Skeletal muscle tissue (tissue), 3 donors: ENCODE measurements at regions not wholly inside any gene's neighbourhood (a gene's known extent, or its start where the extent isn't known, plus 50 kb on each side); places are given as distances from the start of the nearest gene placed in this dataset.
"Not testable (repeated sequence)": the region's sequence is repeated elsewhere in the genome, so short reads cannot be mapped to it uniquely, and the experiment has no call there.

ENCODE experiments used
- H3K27ac ChIP-seq: one replicate; pipeline ENCODE4 v1.7.0; 2013; ENCODE audit warnings: mild to moderate bottlenecking, low read depth, low read length, inconsistent platforms
- H3K27me3 ChIP-seq, 3 donors: one replicate each; pipeline ENCODE4 v1.7.0; 2013; ENCODE audit warnings: low read length in 3 of 3; ENCODE audit not compliant: control insufficient read depth in 3 of 3, insufficient read depth in 3 of 3
- H3K36me3 ChIP-seq, 3 donors: one replicate each; pipeline ENCODE4 v1.7.0; 2013; ENCODE audit warnings: low read length in 3 of 3; ENCODE audit not compliant: control insufficient read depth in 3 of 3, insufficient read depth in 3 of 3
- H3K4me1 ChIP-seq, 3 donors: one replicate each; pipeline ENCODE4 v1.7.0; 2013; ENCODE audit warnings: low read length in 3 of 3, mild to moderate bottlenecking in 3 of 3; ENCODE audit not compliant: control insufficient read depth in 3 of 3, insufficient read depth in 3 of 3
- H3K4me3 ChIP-seq, 3 donors: one replicate each; pipeline ENCODE4 v1.7.0; 2013; ENCODE audit warnings: low read length in 3 of 3
- H3K9ac ChIP-seq, 3 donors: one replicate each; pipeline ENCODE4 v1.7.0; 2013; ENCODE audit warnings: low read length in 3 of 3, mild to moderate bottlenecking in 3 of 3, moderate library complexity in 2 of 3, low read depth in 1 of 3
- H3K9me3 ChIP-seq, 3 donors: one replicate each; pipeline ENCODE4 v1.7.0; 2013; ENCODE audit warnings: low read length in 3 of 3; ENCODE audit not compliant: control insufficient read depth in 3 of 3
- donor health status: Osteomylitis.

DNA sequence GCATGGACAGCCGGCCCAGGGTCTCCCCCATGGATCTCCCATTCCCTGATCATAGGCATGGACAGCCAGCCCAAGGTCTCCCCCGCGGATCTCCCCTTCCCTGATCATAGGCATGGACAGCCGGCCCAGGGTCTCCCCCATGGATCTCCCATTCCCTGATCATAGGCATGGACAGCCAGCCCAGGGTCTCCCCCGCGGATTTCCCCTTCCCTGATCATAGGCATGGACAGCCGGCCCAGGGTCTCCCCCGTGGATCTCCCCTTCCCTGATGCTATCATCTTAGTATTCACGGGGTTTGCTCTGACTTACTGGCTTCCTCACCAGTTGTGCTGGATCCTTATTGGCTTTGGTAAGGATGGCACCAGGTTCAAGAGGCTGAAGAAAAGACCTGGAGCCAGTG lies 769.4 kb upstream of the TPTE start:
- not testable (repeated sequence) for H3K36me3 ChIP-seq, H3K27ac ChIP-seq, H3K27me3 ChIP-seq, H3K4me3 ChIP-seq, H3K4me1 ChIP-seq, H3K9me3 ChIP-seq, H3K9ac ChIP-seq

DNA sequence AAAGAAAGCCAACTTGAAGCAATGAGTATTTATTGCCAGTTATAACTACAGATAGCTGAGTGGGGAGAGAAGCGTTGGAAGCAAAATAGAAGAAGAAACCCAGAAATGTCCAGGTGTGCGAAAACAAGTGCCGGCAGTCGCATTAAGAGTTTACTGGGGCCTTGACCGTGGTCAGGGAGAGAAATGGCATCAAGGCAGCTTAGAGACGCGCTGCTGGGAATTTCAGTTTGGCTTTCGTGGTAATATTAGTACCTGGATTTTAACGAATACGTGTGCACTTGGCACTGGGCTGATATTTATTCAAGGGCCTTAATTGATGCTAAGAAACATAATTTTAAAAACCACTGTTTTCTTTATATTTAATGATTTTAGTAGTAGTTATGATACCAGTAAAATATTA lies 767.9 kb upstream of the TPTE start:
- not testable (repeated sequence) for H3K4me1 ChIP-seq, H3K36me3 ChIP-seq, H3K27me3 ChIP-seq, H3K27ac ChIP-seq, H3K9ac ChIP-seq, H3K9me3 ChIP-seq, H3K4me3 ChIP-seq

- no peaks in the 10 kb centered on the region for H3K27me3 ChIP-seq
- H3K27ac ChIP-seq = no peak overlapping the region
- H3K4me3 ChIP-seq = no peak overlapping the region
- H3K36me3 ChIP-seq = no peaks in the 10 kb centered on the region
- no peak overlapping the region for H3K9ac ChIP-seq
- H3K4me1 ChIP-seq = no peaks in the 10 kb centered on the region
- peaks cover 2 to 6% (median 6%) of the 10 kb centered on the region in 3 donors for H3K9me3 ChIP-seq
Measured at GRCh38 chr21:9753943-9754342, 767.4 kb upstream of the TPTE start.

DNA sequence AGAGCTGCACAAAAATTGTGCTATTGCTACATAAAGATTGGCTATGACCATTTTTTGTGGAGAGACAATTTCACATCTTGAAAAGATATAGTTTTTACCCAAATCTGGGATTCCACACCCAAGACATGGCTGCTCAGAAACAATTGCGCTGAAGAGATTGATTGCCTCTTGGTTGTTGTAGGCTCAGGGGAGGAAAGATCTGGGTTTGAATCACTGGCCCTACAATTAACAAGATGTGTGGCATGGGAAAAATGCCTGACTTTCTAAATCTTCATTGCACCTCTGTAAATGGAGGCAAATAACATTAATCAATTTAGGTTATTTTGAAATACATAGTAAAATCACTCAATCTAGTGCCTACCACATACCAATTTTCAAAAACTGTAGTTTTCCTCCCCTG lies 766.9 kb upstream of the TPTE start:
- not testable (repeated sequence) for H3K36me3 ChIP-seq, H3K27ac ChIP-seq, H3K4me3 ChIP-seq, H3K27me3 ChIP-seq, H3K9ac ChIP-seq, H3K9me3 ChIP-seq, H3K4me1 ChIP-seq

DNA sequence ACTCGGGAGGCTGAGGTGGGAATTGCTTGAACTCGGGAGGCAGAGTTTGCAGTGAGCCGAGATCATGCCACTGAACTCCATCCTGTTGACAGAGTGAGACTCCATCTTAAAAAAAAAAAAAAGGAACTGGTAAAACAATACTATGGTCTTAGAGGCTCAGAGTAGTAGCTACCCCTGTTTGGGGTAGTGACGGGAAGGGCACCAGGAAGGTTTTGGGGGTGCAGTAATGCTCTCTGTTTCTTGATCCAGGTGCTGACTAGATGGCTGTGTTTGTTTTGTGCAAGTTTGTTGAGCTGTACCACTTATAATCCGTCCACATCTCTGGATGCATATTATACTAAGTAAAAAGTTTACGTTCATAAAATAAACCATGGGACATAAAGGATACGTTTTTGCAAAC lies 765.8 kb upstream of the TPTE start:
- Histone ChIP-seq H3K27me3 (no peaks in the 10 kb centered on the region), H3K36me3 (no peaks in the 10 kb centered on the region), H3K9me3 (peaks cover 2 to 10% (median 6%) of the 10 kb centered on the region in 3 donors), H3K4me3 (no peak overlapping the region), H3K27ac (no peak overlapping the region), H3K4me1 (no peaks in the 10 kb centered on the region), H3K9ac (no peak overlapping the region)

DNA sequence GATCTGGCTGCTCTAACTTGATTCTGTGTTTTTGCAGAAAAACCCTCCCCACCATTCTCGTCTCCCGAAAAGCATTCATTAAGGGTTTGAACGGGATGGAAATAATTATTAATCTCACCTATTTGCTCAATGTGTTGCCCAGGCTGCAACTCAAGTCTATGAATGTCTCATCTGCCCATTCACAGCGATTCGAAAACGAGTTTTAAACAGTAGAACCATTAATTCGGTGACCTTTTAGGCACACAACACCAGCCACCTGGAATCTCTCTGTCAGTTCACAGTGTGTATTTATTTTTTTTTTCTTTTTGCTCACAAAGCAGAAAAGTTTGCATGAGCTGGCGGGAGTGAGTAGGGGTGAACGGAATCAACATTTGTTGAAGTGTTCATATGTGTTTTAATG lies 764.7 kb upstream of the TPTE start:
- Histone ChIP-seq H3K4me3 (no peak overlapping the region), H3K36me3 (no peaks in the 10 kb centered on the region), H3K9me3 (peaks cover 0 to 13% (median 0%) of the 10 kb centered on the region in 3 donors), H3K4me1 (no peaks in the 10 kb centered on the region), H3K27me3 (no peaks in the 10 kb centered on the region), H3K27ac (no peak overlapping the region), H3K9ac (no peak overlapping the region)

GRCh38 chr21:9757118-9757517 lies 764.3 kb upstream of the TPTE start:
- H3K9ac ChIP-seq = not testable (repeated sequence)
- peaks cover 0 to 13% (median 0%) of the 10 kb centered on the region in 3 donors for H3K9me3 ChIP-seq

GRCh38 chr21:9757572-9757971 lies 763.8 kb upstream of the TPTE start:
- not testable (repeated sequence) for H3K4me3 ChIP-seq, H3K27me3 ChIP-seq, H3K27ac ChIP-seq, H3K4me1 ChIP-seq, H3K36me3 ChIP-seq, H3K9ac ChIP-seq
- H3K9me3 ChIP-seq = peaks cover 0 to 13% (median 0%) of the 10 kb centered on the region in 3 donors

More at GRCh38 chr21:9757118-9757517, 764.3 kb upstream of the TPTE start:
- not testable (repeated sequence) for H3K27me3 ChIP-seq, H3K4me3 ChIP-seq, H3K4me1 ChIP-seq, H3K36me3 ChIP-seq, H3K27ac ChIP-seq

DNA sequence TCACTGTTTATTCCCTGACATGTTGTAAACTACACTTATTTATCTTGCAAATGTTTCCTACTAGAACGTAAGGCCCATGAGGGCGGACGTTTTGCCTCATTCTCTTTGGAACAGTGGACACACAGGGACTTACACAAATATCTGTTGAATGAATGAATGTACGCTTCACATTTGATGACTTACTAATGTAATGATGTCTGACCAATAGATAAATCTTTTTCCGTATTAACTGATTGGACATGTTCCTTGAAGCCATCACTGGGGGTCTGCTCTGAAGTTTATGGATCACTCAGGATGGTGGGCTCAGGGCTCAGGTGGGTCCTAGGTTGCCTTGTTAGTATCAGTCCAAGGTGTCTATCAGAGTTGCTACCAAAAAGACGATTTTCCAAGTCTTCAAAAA lies 763.2 kb upstream of the TPTE start:
- Histone ChIP-seq H3K27ac (no peak overlapping the region), H3K4me3 (no peak overlapping the region), H3K9me3 (peaks cover 0 to 10% (median 0%) of the 10 kb centered on the region in 3 donors), H3K9ac (no peak overlapping the region), H3K36me3 (no peaks in the 10 kb centered on the region), H3K27me3 (no peaks in the 10 kb centered on the region), H3K4me1 (no peaks in the 10 kb centered on the region)

DNA sequence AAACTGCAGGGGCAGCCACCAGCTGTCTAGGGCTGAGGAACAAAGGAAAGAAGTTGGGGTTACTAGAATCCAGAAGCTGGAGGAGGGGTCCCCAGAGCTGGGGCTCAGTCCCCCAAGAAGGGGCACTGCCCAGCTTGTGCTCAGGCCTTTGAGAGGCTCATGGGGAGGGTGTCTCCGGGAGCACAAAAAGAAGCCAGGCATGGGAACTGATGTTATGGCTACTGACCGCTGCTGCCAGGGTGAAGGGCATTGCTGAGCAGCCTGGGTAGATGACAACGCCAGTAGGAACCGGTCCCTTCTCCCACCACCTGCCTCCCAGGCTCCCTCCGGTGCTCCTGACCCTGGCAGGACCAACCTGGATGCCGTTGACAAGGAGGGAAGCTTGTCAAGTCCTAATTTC lies 762.5 kb upstream of the TPTE start:
- no peak overlapping the region for H3K9ac ChIP-seq
- no peaks in the 10 kb centered on the region for H3K4me1 ChIP-seq
- H3K27ac ChIP-seq = no peak overlapping the region
- no peak overlapping the region for H3K4me3 ChIP-seq
- H3K27me3 ChIP-seq = no peaks in the 10 kb centered on the region
- H3K9me3 ChIP-seq = peaks cover 0 to 14% (median 0%) of the 10 kb centered on the region in 3 donors
- H3K36me3 ChIP-seq = no peaks in the 10 kb centered on the region

- Histone ChIP-seq H3K9me3 (peaks cover 0 to 12% (median 0%) of the 10 kb centered on the region in 3 donors), H3K4me1 (no peaks in the 10 kb centered on the region), H3K27ac (no peak overlapping the region), H3K4me3 (no peak overlapping the region), H3K36me3 (no peaks in the 10 kb centered on the region), H3K9ac (no peak overlapping the region), H3K27me3 (no peaks in the 10 kb centered on the region)
Measured at GRCh38 chr21:9759972-9760371, 761.4 kb upstream of the TPTE start.
